ENCODE measurements at regions not wholly inside any gene's neighbourhood (a gene's known extent, or its start where the extent isn't known, plus 50 kb on each side); places are given as distances from the start of the nearest gene placed in this dataset.

GRCh38 chr20:50273601-50274491 is 83.2 kb downstream of the CEBPB start:
- no peak for DNase-seq (ENCODE audit: low read depth in 2 of 2)

GRCh38 chr20:50274570-50275430 is 84.2 kb downstream of the CEBPB start:
- no peak for DNase-seq (ENCODE audit: low read depth in 2 of 2)

GRCh38 chr20:50276119-50277063 is 85.8 kb downstream of the CEBPB start:
- no peak for DNase-seq (ENCODE audit: low read depth in 2 of 2)

GRCh38 chr20:50277064-50277415 is 86.4 kb downstream of the CEBPB start:
- DNase-seq (ENCODE audit: low read depth in 2 of 2): no peak

- no peak for DNase-seq (ENCODE audit: low read depth in 2 of 2)
These were observed 87.1 kb downstream of the CEBPB start for GRCh38 chr20:50277460-50278376.

- DNase-seq (ENCODE audit: low read depth in 2 of 2): no peak
These were observed 87.7 kb downstream of the CEBPB start for GRCh38 chr20:50278377-50278683.

GRCh38 chr20:50278684-50279531 is 88.3 kb downstream of the CEBPB start:
- DNase-seq (ENCODE audit: low read depth in 2 of 2): no peak

GRCh38 chr20:50279988-50280850 is 89.6 kb downstream of the CEBPB start:
- no peak for DNase-seq (ENCODE audit: low read depth in 2 of 2)

- DNase-seq (ENCODE audit: low read depth in 2 of 2): no peak
These were observed 90.4 kb downstream of the CEBPB start for GRCh38 chr20:50280851-50281655.

GRCh38 chr20:50281831-50282591 is 91.4 kb downstream of the CEBPB start:
- no peak for DNase-seq (ENCODE audit: low read depth in 2 of 2)

GRCh38 chr20:50282592-50283241 is 92.1 kb downstream of the CEBPB start:
- no peak for DNase-seq (ENCODE audit: low read depth in 2 of 2)

- DNase-seq (ENCODE audit: low read depth in 2 of 2): no peak
These were observed 92.7 kb downstream of the CEBPB start for GRCh38 chr20:50283370-50283769.

GRCh38 chr20:50283922-50284810 is 93.5 kb downstream of the CEBPB start:
- DNase-seq (ENCODE audit: low read depth in 2 of 2): no peak

- no peak for DNase-seq (ENCODE audit: low read depth in 2 of 2)
These were observed 94.3 kb downstream of the CEBPB start for GRCh38 chr20:50284811-50285375.

Measured in stimulated activated CD8-positive, alpha-beta memory T cell treated with anti-CD3 and anti-CD28 coated beads, Interleukin-7, amount 100 ng/mL, for 1 hour (primary cell).